ENCODE measurements at regions not wholly inside any gene's neighbourhood (a gene's known extent, or its start where the extent isn't known, plus 50 kb on each side); places are given as distances from the start of the nearest gene placed in this dataset.

DNA sequence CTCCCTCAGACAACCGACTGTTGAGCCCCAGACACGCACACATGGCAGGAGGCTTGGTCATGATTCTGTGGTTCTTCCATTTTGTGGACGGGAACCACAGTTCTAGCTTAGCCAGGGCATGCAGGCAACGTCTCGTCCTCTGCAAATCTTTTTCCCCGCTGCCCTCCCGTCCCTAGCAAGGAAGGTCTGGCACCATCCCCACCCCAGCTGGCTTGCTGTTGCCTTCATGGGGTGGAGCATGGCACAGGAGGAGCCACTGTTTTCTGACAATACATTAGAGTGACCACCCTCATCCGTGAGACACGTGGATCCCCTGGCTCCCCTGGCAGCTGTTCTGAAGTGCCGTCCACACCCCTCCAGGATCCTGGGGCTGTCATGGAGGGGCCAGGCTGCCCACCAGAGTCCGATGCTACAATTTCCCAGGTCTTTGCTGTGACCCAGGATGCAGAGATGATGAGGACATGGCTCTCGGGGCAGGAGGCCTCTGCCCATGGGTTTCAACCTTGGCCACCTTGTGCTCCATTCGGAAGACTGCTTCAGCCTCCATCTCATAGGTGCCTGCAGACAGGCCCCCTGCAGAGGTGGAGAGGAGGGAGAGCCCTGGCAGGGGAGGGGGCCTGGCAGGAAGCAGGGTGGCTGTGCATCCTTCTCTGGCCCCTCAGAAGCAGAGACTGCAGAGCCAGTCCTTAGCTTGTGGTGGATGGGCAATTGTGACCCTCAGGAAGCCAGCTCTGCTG, 233.6 kb downstream of the GLRX3 start:
- Histone ChIP-seq H3K18ac (ENCODE audit: insufficient read length, low read depth, low read length) (no peak overlapping the region), H3K79me2 (ENCODE audit: insufficient read depth, low read length) (no peaks in the 10 kb centered on the region), H3K4me2 (ENCODE audit: insufficient read depth, insufficient read length, low read length) (no peak overlapping the region), H3T11ph (ENCODE audit: low read length) (no peak overlapping the region), H3K23me2 (ENCODE audit: insufficient read length, low read depth, low read length, poor library complexity, severe bottlenecking) (no peaks in the 10 kb centered on the region), H4K8ac (replicated peaks; ENCODE audit: insufficient read length, low read depth, low read length) (no peak overlapping the region), H3K4ac (ENCODE audit: low read depth, low read length) (no peak overlapping the region), H3K4me1 (ENCODE audit: insufficient read depth, low read length) (no peaks in the 10 kb centered on the region), H2BK120ac (ENCODE audit: low read depth, low read length, poor library complexity, severe bottlenecking) (no peak overlapping the region), H2BK12ac (ENCODE audit: insufficient read length, low read depth, low read length) (no peak overlapping the region), H3K9me3 (ENCODE audit: control insufficient read depth, low read depth, low read length) (no peaks in the 10 kb centered on the region), H2BK5ac (ENCODE audit: insufficient read length, low read length) (no peak overlapping the region), H4K5ac (ENCODE audit: insufficient read length, low read depth, low read length) (no peak overlapping the region), H2BK20ac (ENCODE audit: low read depth, low read length, poor library complexity, severe bottlenecking) (no peak overlapping the region), H4K20me1 (ENCODE audit: control insufficient read depth, insufficient read depth, insufficient read length) (no peaks in the 10 kb centered on the region), H3K23ac (ENCODE audit: insufficient read length, low read depth, low read length) (no peak overlapping the region), H3K9ac (ENCODE audit: extremely low read depth, insufficient read length, low read length) (no peak overlapping the region), H2AK5ac (ENCODE audit: insufficient read length, low read length) (no peak overlapping the region), H3K27ac (ENCODE audit: insufficient read length, low read depth, low read length) (no peak overlapping the region), H3K56ac (ENCODE audit: insufficient read length, low read depth, low read length) (no peak overlapping the region), H4K91ac (ENCODE audit: insufficient read length, low read depth, low read length) (no peak overlapping the region), H3K27me3 (ENCODE audit: insufficient read depth, low read length) (no peaks in the 10 kb centered on the region), H3K79me1 (ENCODE audit: insufficient read depth, low read depth, low read length, poor library complexity, severe bottlenecking) (no peaks in the 10 kb centered on the region), H2BK15ac (ENCODE audit: low read depth, low read length) (no peak overlapping the region), H3K14ac (ENCODE audit: insufficient read depth, low read length) (peak overlapping the region; percentile 65; the same call in 1 of the 2 replicates), H2AFZ (ENCODE audit: low read length) (no peak overlapping the region)
- Mint-ChIP-seq H3K36me3 (ENCODE audit: insufficient read depth in 1 of 3, low read depth in 3 of 3) (no peaks in the 10 kb centered on the region), H3K27me3 (ENCODE audit: low read depth) (peaks cover 6% of the 10 kb centered on the region), H3K9me3 (no peaks in the 10 kb centered on the region; a peak in 1 of 5 replicates), H3K27ac (peak overlapping the region in 1 of 3 experiments; percentile 70; a peak in 1 of 7 replicates), H3K4me1 (peaks cover 0 to 3% of the 10 kb centered on the region in 2 experiments; a peak in 1 of 4 replicates), H3K4me3 (no peak overlapping the region)
- TF ChIP-seq, protein P1, sequence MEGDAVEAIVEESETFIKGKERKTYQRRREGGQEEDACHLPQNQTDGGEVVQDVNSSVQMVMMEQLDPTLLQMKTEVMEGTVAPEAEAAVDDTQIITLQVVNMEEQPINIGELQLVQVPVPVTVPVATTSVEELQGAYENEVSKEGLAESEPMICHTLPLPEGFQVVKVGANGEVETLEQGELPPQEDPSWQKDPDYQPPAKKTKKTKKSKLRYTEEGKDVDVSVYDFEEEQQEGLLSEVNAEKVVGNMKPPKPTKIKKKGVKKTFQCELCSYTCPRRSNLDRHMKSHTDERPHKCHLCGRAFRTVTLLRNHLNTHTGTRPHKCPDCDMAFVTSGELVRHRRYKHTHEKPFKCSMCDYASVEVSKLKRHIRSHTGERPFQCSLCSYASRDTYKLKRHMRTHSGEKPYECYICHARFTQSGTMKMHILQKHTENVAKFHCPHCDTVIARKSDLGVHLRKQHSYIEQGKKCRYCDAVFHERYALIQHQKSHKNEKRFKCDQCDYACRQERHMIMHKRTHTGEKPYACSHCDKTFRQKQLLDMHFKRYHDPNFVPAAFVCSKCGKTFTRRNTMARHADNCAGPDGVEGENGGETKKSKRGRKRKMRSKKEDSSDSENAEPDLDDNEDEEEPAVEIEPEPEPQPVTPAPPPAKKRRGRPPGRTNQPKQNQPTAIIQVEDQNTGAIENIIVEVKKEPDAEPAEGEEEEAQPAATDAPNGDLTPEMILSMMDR (conservative IDR thresholded peaks at IDR 0.05), result no peak
- no CpG with 5 or more reads among the region's 13 CpGs for WGBS (ENCODE audit: extremely low coverage, insufficient read length, low lambda C conversion rate)
- DNase-seq, result peak; percentile 6

Data from H9 (cell line).